DMS 273 (cell line): ENCODE measurements at regions not wholly inside any gene's neighbourhood (a gene's known extent, or its start where the extent isn't known, plus 50 kb on each side); places are given as distances from the start of the nearest gene placed in this dataset.

ENCODE experiments used
- DNase-seq: peaks from one replicate; lab custom pipeline; 2025; ENCODE audit not compliant: unreplicated experiment; lab: John Stamatoyannopoulos, UW

DNA sequence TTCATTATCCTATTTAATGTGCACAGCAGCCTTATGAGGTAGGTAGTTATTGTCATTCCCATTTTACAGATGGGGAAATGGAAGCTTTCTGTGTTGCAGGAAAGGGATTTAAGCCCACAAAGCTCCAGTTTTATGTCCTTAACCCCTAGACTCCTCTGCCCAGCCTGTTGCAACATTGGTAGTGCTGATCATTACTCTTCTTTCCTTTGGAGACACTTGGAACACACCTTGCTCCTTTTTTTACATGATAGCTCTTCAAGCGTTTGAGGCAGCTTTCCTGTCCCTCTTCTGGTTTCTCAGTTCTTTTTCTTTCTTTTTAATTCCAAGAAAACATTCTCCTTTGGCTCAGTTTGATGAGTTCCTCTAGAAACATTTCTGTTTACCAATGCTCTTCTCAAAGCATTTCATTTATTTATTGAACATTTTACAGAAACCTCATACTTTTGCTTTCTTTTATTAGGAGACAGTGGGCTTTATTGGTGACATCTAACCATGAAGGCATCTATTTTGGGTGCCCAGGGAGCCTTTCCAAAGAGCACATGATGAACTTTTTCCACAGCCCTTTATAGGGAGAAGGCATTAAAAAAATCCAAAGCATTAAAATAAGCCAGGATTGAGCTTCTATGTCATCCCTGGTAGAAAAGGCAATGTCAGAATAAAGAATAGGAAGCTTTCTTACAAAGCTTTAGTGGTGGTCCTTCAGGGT lies 218.0 kb downstream of the TMEM38B start:
- no peak for DNase-seq

DNA sequence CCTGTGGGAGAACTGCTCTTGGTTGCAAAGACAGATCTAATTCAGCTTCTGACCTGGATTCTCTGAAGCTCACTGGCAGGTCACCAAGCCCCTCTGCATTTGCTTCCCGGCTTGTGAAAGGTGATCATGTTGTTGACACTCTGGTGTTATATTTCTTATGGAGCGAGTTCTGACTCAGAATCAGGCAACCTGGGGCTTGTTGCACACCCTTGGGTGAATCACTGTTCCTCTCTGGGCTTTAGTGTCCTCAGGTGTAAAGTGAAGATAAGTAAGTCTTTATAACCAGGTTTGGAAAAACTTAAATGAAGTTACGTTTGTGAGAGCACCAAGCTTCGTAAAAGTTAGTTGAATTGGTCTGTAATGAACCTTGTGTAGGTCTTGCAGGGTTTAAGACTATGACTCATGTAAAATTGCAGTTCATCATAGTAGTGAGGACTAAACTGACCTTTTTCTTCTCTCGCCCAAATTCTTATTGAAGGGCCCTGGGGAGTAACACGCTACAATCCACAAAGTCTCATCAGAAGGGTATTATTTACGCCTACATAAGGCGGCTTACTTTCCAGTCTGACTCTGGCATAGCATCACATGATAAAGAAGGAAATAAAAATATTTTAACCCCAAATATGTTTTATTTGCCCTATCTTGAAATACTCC lies 218.6 kb downstream of the TMEM38B start:
- peak; percentile 44 for DNase-seq

DNA sequence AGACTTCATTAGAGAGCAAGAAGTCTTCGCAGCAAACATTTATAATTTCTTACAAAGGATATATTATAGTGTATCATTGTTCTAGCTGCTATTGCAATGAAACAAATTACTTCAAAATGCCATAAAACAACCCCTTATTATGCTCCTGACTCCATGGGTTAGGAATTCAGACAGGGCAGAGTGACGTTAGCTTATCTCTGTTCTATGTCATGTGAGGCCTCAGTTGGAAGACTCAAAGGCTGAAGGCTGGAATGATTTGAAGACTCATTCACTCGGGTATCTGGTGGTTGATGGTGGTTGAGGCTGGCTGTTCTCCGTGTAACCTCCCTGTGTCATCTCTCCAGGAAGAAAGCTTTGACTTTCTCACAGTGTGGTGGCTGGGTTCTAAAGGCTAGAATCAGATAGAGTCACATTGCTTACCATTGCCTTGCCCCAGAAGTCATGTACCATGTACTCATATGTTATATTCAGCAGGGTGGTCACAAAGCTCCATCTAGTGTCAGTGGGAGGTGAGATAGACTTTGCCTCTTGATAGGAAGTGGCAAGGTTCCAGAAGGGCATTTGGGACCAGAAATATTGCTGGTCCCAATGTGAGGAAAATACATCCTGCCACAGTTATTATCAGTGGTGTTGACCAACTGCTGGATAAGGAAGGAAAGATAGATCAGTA lies 226.9 kb downstream of the TMEM38B start:
- no peak for DNase-seq

DNA sequence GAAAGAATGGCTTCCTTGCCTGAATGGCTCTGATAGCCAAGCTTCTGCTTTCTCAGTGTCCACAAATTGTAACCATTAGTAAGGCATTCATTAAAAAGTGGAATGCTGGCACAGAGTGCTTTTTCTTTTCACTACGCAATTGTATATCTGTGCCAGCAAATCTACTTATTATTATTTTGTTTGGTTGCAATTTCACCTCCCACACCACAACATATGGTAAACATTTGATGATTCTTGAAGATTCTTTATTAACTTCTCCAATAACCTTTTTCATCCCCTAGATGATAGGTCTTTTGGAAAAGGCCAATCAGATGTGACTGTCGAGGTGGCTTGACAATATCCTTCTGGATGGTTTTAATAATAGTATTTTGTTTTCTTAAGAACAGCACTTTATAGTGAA lies 234.1 kb downstream of the TMEM38B start:
- DNase-seq = no peak

DNA sequence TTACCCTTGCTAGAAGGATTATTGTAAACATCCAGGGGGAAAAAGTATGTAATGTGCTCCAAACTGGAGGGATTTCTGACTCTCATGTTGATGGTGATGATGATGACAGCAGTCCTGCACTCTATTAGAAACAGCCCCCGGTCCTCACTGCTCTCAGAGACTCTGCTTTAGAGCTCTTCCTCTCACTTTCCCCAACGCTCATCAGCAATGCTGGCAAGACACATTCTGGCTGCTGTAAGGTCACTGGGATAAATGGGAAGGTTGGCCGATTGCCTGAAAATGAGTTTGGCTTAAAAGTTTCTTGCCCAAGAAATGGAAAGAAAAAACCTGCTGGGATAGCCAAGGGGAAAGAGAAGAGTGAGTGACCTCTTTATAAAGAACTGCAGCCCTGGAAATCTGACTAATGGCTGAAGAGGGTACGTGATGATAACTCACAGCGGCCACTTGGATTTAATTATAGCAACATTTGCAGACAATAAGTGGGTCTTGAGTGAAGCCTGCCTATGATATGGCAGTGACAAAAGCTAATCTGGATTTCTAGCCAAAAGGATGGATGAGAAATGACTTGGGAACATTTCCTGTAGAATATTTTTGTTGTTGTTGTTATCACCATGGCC lies 235.8 kb downstream of the TMEM38B start:
- DNase-seq = no peak

DNA sequence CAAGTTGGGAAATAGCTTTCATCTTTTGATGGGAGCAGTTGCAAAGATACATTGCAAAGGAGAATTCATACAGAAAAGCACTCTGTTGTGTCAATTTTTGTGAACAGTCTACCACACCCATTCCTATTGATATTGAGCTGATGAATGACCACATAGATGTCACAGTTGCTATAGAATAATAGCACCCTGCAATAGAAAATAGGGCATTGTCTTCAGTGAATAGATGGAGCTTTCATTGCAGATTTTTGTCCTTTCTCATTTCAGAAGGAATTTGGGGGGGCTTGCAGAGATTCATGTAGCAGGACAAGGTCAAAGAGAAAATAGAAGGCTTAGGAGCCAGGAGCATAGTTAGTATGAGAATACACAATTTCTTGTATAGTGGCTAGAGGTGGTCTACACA lies 237.9 kb downstream of the TMEM38B start:
- DNase-seq = no peak

DNA sequence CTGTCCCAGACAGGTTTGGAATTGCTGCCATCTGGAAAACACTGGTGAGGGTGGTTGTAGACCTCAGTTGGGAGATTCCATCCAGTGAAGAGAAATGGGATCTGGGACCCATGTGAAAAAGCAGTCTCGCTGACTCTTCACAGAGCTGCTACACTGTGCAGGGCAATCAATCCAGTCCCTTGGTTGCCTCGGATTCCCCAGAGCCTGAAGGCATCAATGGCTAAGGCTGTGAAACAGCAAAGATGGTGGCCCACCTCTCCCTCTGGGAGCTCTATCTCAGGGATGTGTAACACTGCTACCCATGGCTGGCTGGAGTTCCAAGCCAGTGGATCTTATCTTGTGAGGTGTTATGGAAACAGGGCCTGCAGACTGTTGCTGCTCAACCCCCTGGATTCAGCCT lies 256.1 kb downstream of the TMEM38B start:
- no peak for DNase-seq

DNA sequence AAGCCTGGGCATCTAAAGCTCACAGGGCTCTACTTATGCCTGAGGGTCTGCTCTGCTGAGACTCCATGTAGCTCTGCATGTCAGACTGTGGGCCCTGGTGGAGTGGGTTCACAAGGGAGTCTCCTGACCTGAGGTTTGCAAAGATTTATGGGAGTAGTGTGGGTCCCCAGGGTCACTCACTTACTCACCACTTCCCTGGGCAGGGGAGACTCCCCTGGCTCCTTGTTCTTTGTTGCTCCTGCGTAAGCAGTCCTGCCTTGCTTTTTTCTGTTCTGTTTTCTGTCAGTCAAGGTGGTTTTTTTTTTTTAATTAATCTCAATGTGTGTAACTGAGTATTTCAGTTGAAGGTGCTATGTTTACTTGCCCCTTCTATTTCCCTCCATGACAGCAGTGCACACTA lies 256.6 kb downstream of the TMEM38B start:
- no peak for DNase-seq

DNA sequence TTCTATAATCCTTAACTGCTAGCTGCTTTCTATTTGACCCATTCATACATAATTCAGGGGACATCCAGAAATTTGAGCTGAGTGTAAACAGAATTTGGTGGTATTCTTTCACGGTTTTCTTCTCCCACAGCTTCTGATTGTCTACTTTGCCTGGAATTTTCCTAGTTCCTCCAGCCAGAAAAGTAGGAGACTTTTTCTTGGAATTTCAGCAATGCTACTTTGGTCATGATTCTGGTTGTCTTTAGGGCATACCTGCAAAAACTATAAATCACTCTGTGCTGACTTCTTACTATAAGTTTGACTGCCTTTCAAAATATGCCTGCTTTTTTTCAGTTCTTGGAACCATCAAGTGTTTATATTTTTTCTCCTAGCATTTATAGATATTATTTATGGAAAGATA lies 260.2 kb downstream of the TMEM38B start:
- no peak for DNase-seq

DNA sequence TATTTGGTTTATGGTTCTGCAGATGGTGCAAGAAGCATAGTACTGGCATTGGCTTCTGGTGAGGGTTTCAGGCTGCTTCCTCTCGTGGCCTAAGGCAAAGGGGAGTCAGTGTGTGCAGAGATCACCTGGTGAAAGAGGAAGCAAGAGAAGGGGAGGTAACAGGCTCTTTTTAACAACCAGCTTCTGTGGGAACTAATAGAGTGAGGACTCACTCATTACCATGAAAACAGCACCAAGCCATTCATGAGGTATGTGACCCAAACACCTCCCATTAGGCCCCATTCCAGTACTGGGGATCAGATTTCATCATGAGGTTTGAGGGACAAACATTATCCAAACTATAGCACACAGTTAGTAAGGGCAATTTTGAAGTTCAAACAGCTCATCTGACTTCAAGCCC lies 263.5 kb downstream of the TMEM38B start:
- peak; percentile 19 for DNase-seq

DNA sequence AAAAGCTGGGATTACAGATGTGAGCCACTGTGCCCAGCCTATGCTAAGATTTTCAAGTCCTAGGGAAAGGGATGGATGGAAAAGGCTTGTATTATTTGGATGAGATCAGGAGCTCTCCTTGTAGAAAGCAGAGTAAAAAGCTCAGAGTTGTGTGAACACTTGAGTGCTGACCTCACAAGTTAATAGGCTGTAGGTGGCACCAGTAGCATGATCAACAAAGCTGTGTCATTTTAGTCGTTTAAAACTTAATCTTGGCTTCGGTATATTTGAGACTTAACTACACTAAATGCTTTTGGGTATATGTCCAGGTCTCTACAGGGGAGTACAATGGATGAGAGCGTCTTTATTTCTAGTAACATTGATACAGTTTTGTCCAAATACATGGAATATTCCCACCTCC lies 264.2 kb downstream of the TMEM38B start:
- DNase-seq = peak; percentile 3

DNA sequence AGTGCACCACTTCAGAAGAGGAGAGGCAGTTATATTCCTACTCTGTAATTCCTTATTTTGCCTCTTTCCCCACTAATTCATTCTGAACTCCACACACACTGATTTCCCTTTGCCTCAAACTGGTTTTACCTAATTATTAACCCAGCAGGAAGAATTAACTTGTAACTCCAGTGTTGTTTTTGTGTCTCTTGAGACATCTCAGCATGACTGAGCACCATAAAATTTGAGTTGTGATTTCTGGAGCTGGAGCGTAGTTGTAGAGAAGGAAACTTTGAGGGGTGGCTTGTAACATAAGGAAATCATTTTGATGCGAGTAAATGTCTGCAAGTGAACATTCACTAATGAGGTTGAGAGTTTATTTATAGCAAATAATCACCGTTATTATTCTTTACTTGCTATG lies 265.2 kb downstream of the TMEM38B start:
- DNase-seq = no peak

DNA sequence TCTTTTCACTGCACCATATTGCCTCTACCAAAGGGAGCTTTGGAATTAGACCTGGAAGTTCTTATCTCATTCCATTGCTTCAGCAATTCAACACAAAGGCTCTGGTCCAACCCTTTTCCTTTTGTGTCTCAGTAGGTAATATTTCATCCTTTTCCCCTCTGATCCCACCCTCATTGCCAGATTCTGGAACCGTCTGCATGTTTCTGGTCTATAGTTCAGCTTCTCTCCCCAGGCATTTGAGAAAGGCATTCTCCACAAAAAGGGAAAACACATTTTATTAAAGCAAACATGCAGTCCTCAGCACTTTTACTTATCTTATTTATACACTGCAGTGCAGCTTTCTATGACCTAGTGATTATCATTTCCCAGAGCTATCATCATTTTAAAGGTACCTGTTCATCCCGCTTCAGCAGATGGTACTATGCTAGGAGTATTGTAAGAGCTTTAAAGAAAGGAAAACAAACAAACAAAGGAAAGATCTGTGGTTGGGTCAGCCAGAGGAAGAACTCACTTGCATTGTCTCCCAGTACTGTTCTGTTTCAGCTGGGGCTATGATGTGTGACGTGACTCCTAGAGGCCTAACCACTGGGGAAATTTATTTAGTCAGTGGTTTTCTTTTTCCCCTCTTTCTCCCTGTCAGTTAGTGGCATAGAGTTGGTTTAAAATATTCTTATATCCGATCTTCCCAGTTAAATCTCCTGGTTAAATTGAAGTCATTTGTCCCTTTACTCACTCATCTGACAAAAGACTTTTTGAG lies 269.2 kb downstream of the TMEM38B start:
- no peak for DNase-seq

DNA sequence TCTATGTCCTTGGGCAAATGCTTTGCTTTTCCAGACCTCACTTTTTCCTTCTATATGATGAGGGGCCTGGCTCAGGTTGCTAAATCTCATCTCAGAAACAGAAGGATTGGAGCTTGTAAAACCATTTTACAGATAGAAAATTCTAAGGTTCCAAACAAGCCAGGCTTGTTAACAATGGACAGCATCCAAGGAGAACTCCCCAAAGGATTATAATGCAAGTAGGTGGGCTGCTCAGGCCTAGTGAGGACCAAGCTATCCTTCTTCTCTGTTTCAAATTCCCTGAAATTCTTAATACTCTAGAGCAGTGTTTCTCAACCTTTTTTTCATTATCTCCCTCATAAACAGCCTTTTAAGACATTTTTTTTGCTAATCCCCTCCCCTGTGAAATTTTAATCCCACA lies 269.8 kb downstream of the TMEM38B start:
- DNase-seq = no peak

DNA sequence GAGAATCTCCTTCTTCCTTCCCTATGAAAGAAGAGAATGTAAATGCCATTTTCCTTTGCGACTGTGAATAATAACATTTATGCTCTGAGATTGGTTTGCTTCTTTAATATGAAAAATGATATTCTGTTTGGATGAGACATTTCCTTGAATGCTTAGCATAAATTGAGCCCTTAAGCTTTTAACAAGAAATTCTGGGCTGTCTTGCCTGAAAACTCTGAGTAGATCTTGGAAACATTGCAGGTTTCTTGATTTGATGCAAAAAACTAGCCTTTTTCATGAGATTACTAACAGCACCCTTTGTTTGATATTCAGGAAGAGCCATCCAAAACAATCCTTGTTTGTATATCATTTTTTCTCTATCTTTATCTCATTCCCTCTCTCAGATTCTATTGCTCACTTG lies 272.5 kb downstream of the TMEM38B start:
- DNase-seq = no peak

DNA sequence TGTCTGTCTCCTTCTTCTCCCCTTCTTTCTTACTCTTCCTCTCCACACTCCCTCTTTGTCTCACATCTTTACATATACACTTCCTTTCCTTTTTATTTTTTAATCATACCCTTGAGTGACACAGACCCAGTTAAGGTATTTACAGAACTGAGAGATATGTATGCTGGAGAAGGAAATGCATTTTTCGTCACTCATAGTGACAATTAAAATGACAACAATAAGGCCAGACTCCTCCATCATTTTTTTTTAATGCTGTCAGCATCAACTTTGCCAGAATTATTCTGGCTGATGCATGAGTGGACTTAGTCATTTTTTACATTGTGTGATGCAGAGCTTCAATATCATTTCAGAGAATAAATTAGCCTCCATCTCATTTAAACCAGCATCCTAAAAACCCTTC lies 272.9 kb downstream of the TMEM38B start:
- no peak for DNase-seq

DNA sequence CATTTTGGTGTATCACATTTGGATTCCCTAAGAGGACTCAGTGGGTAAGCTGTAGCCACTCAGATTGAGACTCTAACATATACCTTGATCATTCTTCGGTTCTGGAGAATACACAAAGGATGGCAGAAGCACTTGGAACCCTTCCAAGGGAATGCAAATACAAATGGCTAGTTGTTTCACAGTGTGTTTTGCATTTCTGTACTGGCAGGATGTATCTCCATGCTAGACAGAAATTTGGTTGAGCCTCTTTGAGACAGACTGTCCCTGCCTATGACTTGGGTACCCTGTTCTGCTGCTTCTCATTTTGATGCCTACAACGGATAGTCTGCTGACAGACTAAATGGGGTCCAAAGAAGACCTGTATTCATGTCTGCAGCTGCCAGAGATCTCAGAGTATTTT lies 273.5 kb downstream of the TMEM38B start:
- peak; percentile 3 for DNase-seq

DNA sequence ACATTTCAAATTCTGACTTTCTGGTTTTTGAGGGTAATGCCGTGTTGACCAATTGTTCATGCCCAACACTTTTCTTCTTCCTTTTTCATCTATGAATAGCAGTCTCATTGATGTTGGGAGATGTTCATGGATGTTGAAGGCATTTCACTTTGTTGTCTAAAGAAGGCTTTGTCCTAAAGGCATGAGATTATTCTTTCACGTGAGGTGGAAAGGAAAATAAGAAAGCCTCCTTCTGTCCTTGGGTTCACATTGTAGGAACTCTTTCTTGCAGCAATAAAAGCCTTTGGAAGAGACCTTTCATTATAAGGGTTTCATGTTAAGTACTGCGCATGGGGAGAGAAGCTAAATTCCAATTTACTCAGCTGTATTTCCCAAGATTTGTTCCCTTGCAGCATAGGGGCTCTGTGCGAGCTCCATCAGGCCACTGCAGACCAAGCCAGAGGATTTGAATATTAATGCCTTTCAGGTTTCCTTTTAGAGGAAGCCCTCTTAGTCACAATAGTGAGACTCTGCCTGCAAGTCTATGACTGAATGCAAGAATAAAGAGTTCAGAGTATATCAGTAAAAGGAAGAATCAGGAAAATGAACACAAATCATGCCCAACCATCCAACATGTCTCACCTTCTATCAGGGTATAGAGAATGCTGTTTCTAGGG lies 274.6 kb downstream of the TMEM38B start:
- DNase-seq = no peak

DNA sequence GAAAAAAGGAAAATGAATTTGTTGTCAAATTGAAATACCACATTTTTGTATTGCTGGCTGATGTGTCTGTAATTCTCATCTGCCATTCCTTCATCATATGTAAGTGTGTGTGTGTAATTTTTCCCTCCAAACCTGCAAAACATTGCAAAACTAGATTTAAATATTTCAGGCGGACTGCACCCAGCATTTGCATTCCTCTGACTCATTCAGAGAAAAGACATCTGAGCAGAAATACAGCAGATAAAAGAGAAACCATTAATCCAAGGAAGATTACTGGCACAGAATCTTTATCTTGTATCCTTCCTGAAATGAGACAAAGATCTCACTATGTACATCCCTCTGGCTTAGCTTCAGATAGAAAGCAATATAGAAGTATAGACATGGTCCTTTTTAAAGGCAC lies 275.3 kb downstream of the TMEM38B start:
- no peak for DNase-seq

DNA sequence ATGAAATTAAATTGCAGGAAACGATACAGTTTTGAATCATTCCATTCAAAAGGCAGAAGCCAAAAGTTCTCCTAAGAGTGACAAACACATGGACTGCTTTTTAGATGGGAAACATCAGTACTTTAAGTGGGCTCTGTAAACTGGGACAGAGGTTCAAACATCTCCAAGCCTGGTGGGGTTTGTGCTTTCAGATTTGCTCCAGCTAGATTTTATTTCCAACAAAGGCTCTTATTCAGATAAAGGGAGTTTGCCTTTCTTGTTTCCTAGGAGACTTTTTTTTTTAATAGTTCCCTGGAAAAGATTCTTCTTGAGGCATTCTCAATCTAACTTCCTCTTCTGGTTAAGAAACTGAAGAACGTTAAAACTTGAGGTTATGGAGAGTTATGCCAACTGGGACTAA lies 277.6 kb downstream of the TMEM38B start:
- DNase-seq = no peak
